GM12878 (cell line): ENCODE measurements at regions not wholly inside any gene's neighbourhood (a gene's known extent, or its start where the extent isn't known, plus 50 kb on each side); places are given as distances from the start of the nearest gene placed in this dataset.

Source experiments
- ATAC-seq: fragments of 200-7000 bp; cut with Tn5 transposase; 3 replicates; pipeline ENCODE4 v1.9.1; 2020; ENCODE audit warnings: mild to moderate bottlenecking, moderate library complexity
- BruUV-seq: library from RNA; stranded (reverse); fragments of 400-500 nt; replicated peaks from 2 replicates; lab custom pipeline; 2021; lab: Mats Ljungman, UMichigan
- CTCF ChIA-PET: fragments of 300-600 bp; sonication (Branson Sonifier 250); formaldehyde crosslinking; extraction: SDS; loops from one replicate; lab custom pipeline; 2021; ENCODE audit warnings: inconsistent platforms; lab: Yijun Ruan, JAX
- POLR2A ChIA-PET: fragments of 350-600 bp; formaldehyde crosslinking; extraction: SDS; loops from one replicate; lab custom pipeline; 2021; ENCODE audit warnings: inconsistent platforms; lab: Charles Lee
- RAD21 ChIA-PET: fragments of 300-600 bp; sonication (Branson Sonifier 250); formaldehyde crosslinking; loops from one replicate; lab custom pipeline; 2023; ENCODE audit warnings: antibody characterized with exemption; ENCODE audit not compliant: unreplicated experiment; lab: Charles Lee
- SMC1A ChIA-PET: fragments of 300-600 bp; sonication (Branson Sonifier 250); formaldehyde crosslinking; loops from one replicate; lab custom pipeline; 2023; ENCODE audit not compliant: unreplicated experiment, uncharacterized antibody; lab: Charles Lee
- DNase-seq: peaks from one replicate; pipeline ENCODE4 v3.0.0-alpha.2; 2011; ENCODE audit warnings: low read depth, low spot score
- FAIRE-seq: peaks from 3 replicates; lab custom pipeline; 2011; peaks lifted over from hg19 to GRCh38; lab: Jason Lieb, UNC
- H2AFZ ChIP-seq: 2 replicates; pipeline ENCODE4 v1.6.0; 2011; ENCODE audit warnings: low read depth, low read length, control low read depth; ENCODE audit not compliant: control insufficient read depth
- H3K27ac ChIP-seq: 2 replicates; pipeline ENCODE4 v1.5.1; 2011; ENCODE audit warnings: control low read depth; ENCODE audit not compliant: control insufficient read depth, insufficient read depth
- H3K27me3 ChIP-seq, 2 experiments: replicated peaks in 1 of 2; 2 replicates each; pipeline versions ENCODE4 v1.6.0 to v1.6.1; 2011; ENCODE audit warnings: low read length in 1 of 2; ENCODE audit not compliant: control insufficient read depth in 2 of 2, insufficient read depth in 2 of 2
- H3K36me3 ChIP-seq, 2 experiments: 2 replicates each; pipeline ENCODE4 v1.5.1; 2011; ENCODE audit warnings: low read length in 1 of 2; ENCODE audit not compliant: control insufficient read depth in 2 of 2, insufficient read depth in 2 of 2
- H3K4me1 ChIP-seq: 2 replicates; pipeline ENCODE4 v1.6.1; 2011; ENCODE audit warnings: mild to moderate bottlenecking, low read length, moderate library complexity, mixed read lengths; ENCODE audit not compliant: control insufficient read depth, insufficient read depth
- H3K4me2 ChIP-seq: 2 replicates; pipeline ENCODE4 v1.6.0; 2011; ENCODE audit warnings: control low read depth; ENCODE audit not compliant: control insufficient read depth, insufficient read depth
- H3K4me3 ChIP-seq: fragments of 200-600 bp; sonication (generic); 2 replicates; pipeline ENCODE4 v1.5.1; 2016
- H3K79me2 ChIP-seq: 2 replicates; pipeline ENCODE4 v1.6.0; 2011; ENCODE audit warnings: low read length; ENCODE audit not compliant: control insufficient read depth, insufficient read depth
- H3K9ac ChIP-seq: 2 replicates; pipeline ENCODE4 v1.8.0; 2011; ENCODE audit warnings: low read length, control low read depth, mixed read lengths; ENCODE audit not compliant: control insufficient read depth, insufficient read depth
- H3K9me3 ChIP-seq: replicated peaks from 3 replicates; pipeline ENCODE4 v1.5.1; 2011; ENCODE audit warnings: mild to moderate bottlenecking, low read length; ENCODE audit not compliant: control insufficient read depth, insufficient read depth
- H4K20me1 ChIP-seq: 2 replicates; pipeline ENCODE4 v1.6.0; 2011; ENCODE audit not compliant: control insufficient read depth, insufficient read depth
- FOXM1 ChIP-seq: IDR thresholded peaks from 2 replicates; pipeline ENCODE4 v1.6.1; 2012; ENCODE audit warnings: low read depth, mild to moderate bottlenecking, inconsistent platforms, low read length, moderate library complexity
- KDM1A ChIP-seq: fragments of 200-600 bp; sonication (generic); IDR thresholded peaks from 2 replicates; pipeline ENCODE4 v1.6.1; 2016; ENCODE audit warnings: borderline replicate concordance
- MTA2 ChIP-seq: fragments of 450-650 bp; IDR thresholded peaks from 2 replicates; pipeline ENCODE4 v1.6.1; 2016; ENCODE audit warnings: low read depth, mild to moderate bottlenecking, moderate library complexity
- NBN ChIP-seq: fragments of 450-650 bp; IDR thresholded peaks from 2 replicates; pipeline ENCODE4 v1.6.1; 2016
- NFXL1 ChIP-seq: fragments of 450-650 bp; IDR thresholded peaks from 2 replicates; pipeline ENCODE4 v1.6.1; 2017; ENCODE audit warnings: antibody characterized with exemption, mild to moderate bottlenecking, borderline replicate concordance
- WRNIP1 ChIP-seq: IDR thresholded peaks from 2 replicates; pipeline ENCODE4 v1.6.1; 2011; ENCODE audit warnings: low read depth, low read length, improper control_type of control experiment, borderline replicate concordance
- ZNF24 ChIP-seq: fragments of 450-650 bp; IDR thresholded peaks from 2 replicates; pipeline ENCODE4 v1.6.1; 2017; ENCODE audit warnings: antibody characterized with exemption, mild to moderate bottlenecking
- whole genome bisulfite sequencing: methylation state at CpG from one replicate; pipeline ENCODE4 v1.1.6; 2016; ENCODE audit warnings: low lambda C conversion rate; ENCODE audit not compliant: insufficient replicate concordance, insufficient coverage; ENCODE audit errors: missing lambda C conversion rate; 5-methylcytosine and 5-hydroxymethylcytosine counted together
- in situ Hi-C: fragments of 300-500 bp; cut with MboI; formaldehyde crosslinking; loops from 9 replicates; pipeline ENCODE4 v1.14.3; 2018; ENCODE audit warnings: mixed read lengths
- intact Hi-C: fragments of 100-400 bp; cut with micrococcal nuclease; formaldehyde crosslinking; loops from one replicate; pipeline ENCODE4 v1.14.2; 2022; ENCODE audit not compliant: unreplicated experiment
- TF ChIP-seq, protein P1 (sequence below): fragments of 450-650 bp; IDR thresholded peaks from 2 replicates; pipeline ENCODE4 v1.6.1; 2016; ENCODE audit warnings: mild to moderate bottlenecking, moderate library complexity, borderline replicate concordance
- TF ChIP-seq, protein P2 (sequence below): fragments of 150-350 bp; IDR thresholded peaks from 2 replicates; pipeline ENCODE4 v1.6.1; 2016; ENCODE audit warnings: low read depth, low read length
- TF ChIP-seq, protein P3 (sequence below): IDR thresholded peaks from 2 replicates; pipeline ENCODE4 v1.6.1; 2012; ENCODE audit warnings: mild to moderate bottlenecking, low read depth, low read length

DNA sequence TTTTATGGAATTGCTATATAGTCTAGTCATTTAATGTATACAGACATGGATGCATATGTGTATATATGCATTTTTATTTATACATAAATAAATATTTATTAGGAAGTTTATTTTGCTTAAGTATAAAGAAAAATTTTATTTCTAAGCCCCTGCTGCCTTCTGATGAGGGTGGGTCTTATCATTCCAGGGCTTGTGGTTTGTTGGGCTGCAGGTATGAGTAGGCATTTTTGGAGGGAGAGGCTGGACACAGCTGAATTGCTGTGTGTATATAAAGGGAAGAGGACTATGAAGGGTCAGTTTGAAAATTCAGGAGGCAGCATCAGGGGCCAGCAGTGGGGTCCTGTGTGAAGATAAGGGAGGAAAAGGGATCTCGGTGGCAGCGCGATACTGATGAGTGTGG is 189.4 kb downstream of the TMEM182 start (continued):
- TF ChIP-seq, protein P1, sequence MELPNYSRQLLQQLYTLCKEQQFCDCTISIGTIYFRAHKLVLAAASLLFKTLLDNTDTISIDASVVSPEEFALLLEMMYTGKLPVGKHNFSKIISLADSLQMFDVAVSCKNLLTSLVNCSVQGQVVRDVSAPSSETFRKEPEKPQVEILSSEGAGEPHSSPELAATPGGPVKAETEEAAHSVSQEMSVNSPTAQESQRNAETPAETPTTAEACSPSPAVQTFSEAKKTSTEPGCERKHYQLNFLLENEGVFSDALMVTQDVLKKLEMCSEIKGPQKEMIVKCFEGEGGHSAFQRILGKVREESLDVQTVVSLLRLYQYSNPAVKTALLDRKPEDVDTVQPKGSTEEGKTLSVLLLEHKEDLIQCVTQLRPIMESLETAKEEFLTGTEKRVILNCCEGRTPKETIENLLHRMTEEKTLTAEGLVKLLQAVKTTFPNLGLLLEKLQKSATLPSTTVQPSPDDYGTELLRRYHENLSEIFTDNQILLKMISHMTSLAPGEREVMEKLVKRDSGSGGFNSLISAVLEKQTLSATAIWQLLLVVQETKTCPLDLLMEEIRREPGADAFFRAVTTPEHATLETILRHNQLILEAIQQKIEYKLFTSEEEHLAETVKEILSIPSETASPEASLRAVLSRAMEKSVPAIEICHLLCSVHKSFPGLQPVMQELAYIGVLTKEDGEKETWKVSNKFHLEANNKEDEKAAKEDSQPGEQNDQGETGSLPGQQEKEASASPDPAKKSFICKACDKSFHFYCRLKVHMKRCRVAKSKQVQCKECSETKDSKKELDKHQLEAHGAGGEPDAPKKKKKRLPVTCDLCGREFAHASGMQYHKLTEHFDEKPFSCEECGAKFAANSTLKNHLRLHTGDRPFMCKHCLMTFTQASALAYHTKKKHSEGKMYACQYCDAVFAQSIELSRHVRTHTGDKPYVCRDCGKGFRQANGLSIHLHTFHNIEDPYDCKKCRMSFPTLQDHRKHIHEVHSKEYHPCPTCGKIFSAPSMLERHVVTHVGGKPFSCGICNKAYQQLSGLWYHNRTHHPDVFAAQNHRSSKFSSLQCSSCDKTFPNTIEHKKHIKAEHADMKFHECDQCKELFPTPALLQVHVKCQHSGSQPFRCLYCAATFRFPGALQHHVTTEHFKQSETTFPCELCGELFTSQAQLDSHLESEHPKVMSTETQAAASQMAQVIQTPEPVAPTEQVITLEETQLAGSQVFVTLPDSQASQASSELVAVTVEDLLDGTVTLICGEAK: no peak

DNA sequence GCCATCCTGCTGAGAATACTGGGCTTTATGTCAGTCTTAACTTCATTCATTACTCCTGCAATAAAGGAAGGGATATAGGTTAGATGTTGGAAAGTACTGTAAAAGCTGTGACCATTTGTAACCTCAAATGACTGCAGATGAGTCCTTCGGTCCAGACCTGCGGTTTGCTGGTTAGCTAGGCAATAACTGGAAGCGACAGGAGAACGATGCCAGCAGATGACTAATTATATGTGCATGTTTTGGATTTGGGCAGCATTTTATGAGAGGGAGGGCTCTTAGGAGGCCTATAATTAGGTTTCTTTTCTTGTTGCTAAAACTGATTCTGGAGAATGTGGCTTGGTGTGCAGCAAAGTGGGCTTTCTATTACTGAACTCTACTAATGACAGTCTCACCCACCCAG is 205.6 kb downstream of the TMEM182 start:
- ChIA-PET CTCF (no interaction called here), SMC1A (no interaction called here), POLR2A (no interaction called here), RAD21 (no interaction called here)
- no peak for ATAC-seq
- Histone ChIP-seq H3K9ac (no peak overlapping the region), H3K27me3 (no peaks in the 10 kb centered on the region), H3K4me1 (no peaks in the 10 kb centered on the region), H4K20me1 (no peaks in the 10 kb centered on the region), H3K79me2 (no peaks in the 10 kb centered on the region), H2AFZ (no peak overlapping the region), H3K9me3 (no peaks in the 10 kb centered on the region), H3K4me3 (no peak overlapping the region), H3K36me3 (no peaks in the 10 kb centered on the region), H3K4me2 (no peak overlapping the region), H3K27ac (no peak overlapping the region)
- intact Hi-C loops: no loop called here
- no TSS peak for BruUV-seq
- no peak for DNase-seq
- in situ Hi-C loops: no loop called here
- FAIRE-seq: no peak
- TF ChIP-seq, protein P2, sequence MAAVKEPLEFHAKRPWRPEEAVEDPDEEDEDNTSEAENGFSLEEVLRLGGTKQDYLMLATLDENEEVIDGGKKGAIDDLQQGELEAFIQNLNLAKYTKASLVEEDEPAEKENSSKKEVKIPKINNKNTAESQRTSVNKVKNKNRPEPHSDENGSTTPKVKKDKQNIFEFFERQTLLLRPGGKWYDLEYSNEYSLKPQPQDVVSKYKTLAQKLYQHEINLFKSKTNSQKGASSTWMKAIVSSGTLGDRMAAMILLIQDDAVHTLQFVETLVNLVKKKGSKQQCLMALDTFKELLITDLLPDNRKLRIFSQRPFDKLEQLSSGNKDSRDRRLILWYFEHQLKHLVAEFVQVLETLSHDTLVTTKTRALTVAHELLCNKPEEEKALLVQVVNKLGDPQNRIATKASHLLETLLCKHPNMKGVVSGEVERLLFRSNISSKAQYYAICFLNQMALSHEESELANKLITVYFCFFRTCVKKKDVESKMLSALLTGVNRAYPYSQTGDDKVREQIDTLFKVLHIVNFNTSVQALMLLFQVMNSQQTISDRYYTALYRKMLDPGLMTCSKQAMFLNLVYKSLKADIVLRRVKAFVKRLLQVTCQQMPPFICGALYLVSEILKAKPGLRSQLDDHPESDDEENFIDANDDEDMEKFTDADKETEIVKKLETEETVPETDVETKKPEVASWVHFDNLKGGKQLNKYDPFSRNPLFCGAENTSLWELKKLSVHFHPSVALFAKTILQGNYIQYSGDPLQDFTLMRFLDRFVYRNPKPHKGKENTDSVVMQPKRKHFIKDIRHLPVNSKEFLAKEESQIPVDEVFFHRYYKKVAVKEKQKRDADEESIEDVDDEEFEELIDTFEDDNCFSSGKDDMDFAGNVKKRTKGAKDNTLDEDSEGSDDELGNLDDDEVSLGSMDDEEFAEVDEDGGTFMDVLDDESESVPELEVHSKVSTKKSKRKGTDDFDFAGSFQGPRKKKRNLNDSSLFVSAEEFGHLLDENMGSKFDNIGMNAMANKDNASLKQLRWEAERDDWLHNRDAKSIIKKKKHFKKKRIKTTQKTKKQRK: no peak
- TF ChIP-seq ZNF24 (no peak), MTA2 (no peak), NFXL1 (no peak), KDM1A (no peak), WRNIP1 (no peak), NBN (no peak), FOXM1 (no peak)
- TF ChIP-seq, protein P3, sequence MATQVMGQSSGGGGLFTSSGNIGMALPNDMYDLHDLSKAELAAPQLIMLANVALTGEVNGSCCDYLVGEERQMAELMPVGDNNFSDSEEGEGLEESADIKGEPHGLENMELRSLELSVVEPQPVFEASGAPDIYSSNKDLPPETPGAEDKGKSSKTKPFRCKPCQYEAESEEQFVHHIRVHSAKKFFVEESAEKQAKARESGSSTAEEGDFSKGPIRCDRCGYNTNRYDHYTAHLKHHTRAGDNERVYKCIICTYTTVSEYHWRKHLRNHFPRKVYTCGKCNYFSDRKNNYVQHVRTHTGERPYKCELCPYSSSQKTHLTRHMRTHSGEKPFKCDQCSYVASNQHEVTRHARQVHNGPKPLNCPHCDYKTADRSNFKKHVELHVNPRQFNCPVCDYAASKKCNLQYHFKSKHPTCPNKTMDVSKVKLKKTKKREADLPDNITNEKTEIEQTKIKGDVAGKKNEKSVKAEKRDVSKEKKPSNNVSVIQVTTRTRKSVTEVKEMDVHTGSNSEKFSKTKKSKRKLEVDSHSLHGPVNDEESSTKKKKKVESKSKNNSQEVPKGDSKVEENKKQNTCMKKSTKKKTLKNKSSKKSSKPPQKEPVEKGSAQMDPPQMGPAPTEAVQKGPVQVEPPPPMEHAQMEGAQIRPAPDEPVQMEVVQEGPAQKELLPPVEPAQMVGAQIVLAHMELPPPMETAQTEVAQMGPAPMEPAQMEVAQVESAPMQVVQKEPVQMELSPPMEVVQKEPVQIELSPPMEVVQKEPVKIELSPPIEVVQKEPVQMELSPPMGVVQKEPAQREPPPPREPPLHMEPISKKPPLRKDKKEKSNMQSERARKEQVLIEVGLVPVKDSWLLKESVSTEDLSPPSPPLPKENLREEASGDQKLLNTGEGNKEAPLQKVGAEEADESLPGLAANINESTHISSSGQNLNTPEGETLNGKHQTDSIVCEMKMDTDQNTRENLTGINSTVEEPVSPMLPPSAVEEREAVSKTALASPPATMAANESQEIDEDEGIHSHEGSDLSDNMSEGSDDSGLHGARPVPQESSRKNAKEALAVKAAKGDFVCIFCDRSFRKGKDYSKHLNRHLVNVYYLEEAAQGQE: no peak
- 44% methylated on average over 4 of the region's 4 CpGs for WGBS
